Panc1 (cell line): ENCODE measurements at regions not wholly inside any gene's neighbourhood (a gene's known extent, or its start where the extent isn't known, plus 50 kb on each side); places are given as distances from the start of the nearest gene placed in this dataset.

Experiments
- CTCF ChIP-seq: fragments of 450-650 bp; IDR thresholded peaks from 2 replicates; pipeline ENCODE4 v1.5.1; 2017; ENCODE audit warnings: mild to moderate bottlenecking
- POLR2AphosphoS5 ChIP-seq: IDR thresholded peaks from 2 replicates; pipeline ENCODE4 v1.6.1; 2012; ENCODE audit warnings: mild to moderate bottlenecking, low read depth, low read length, moderate library complexity
- REST ChIP-seq, 2 experiments: IDR thresholded peaks; 2 replicates each; pipeline ENCODE4 v1.6.1; 2011 to 2012; ENCODE audit warnings: low read depth in 2 of 2, control low read depth in 1 of 2, low read length in 1 of 2, mild to moderate bottlenecking in 1 of 2, moderate library complexity in 1 of 2; ENCODE audit not compliant: insufficient read depth in 1 of 2
- SIN3A ChIP-seq: IDR thresholded peaks from 2 replicates; pipeline ENCODE4 v1.6.1; 2012; ENCODE audit warnings: low read depth, mild to moderate bottlenecking, low read length, moderate library complexity, borderline replicate concordance; ENCODE audit not compliant: insufficient read depth
- TCF7L2 ChIP-seq: IDR thresholded peaks from 2 replicates; pipeline ENCODE4 v1.6.1; 2011; ENCODE audit warnings: mild to moderate bottlenecking, low read depth, low read length, inconsistent platforms

GRCh38 chr6:51414361-51414760 is 595.7 kb downstream of the TFAP2B start:
- TF ChIP-seq CTCF = no peak
- no peak for TF ChIP-seq TCF7L2
- TF ChIP-seq POLR2AphosphoS5 = no peak
- no peak for TF ChIP-seq SIN3A
- no peak for TF ChIP-seq REST (IDR thresholded peaks at IDR 0.05; ENCODE audit: insufficient read depth in 1 of 2, low read depth in 2 of 2, low read length in 1 of 2)
